GM18517 (cell line): ENCODE measurements at regions not wholly inside any gene's neighbourhood (a gene's known extent, or its start where the extent isn't known, plus 50 kb on each side); places are given as distances from the start of the nearest gene placed in this dataset.
"Not testable (repeated sequence)": the region's sequence is repeated elsewhere in the genome, so short reads cannot be mapped to it uniquely, and the experiment has no call there.

ENCODE experiments used
- ATAC-seq: cut with Tn5 transposase; IDR thresholded peaks from one replicate; pipeline ENCODE4 v1.9.1; 2021; ENCODE audit warnings: mild to moderate bottlenecking, moderate library complexity; ENCODE audit not compliant: unreplicated experiment

DNA sequence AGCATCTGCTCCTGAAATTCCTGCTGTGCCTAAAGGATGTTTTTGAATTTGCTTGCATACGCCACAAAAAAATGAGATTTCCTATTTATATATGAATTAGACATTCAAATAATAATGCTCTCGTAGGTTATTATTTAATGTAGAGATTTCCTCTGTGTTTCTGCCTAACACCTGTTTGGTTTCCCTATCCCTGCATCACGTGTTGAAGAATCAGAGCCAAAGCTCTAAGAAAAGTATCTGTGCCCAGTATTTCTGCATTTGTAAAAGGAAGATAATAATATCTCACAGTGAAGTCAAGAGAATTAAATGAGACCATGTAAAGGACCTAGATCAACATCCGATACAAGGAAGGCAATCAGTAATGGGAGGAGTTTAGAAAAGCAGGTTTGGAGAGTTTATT lies 179.5 kb downstream of the HNRNPD start:
- ATAC-seq = no peak

DNA sequence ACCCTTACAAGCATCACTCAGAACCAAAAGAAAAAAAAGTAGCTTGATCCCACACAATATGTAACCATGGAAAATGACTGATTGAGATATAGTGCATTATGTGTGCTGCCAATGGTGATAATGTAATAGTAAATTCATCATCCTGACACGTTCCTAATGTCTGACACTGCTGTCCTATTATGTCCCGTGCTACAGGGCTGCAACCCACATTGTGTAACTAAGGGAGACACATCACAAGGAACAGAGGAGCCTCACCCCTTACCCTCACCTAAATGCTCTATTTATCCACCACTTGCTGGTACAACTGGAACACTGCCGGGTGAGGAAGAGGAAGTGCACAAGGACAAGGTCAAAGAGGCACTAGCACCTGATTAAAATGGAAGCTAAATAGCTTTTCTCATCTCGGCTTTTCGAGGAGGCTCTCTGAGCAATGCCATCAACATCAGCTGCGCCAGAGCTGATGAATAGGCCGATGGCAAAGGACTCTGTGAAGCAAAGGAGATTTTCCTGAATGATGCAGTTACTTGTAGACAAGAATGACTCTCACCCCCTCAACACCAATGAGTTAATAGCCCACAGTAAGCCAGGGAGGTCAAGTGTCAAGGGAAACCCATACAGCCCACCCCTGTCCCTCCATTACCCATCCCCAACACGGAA lies 181.6 kb downstream of the HNRNPD start:
- no peak for ATAC-seq

DNA sequence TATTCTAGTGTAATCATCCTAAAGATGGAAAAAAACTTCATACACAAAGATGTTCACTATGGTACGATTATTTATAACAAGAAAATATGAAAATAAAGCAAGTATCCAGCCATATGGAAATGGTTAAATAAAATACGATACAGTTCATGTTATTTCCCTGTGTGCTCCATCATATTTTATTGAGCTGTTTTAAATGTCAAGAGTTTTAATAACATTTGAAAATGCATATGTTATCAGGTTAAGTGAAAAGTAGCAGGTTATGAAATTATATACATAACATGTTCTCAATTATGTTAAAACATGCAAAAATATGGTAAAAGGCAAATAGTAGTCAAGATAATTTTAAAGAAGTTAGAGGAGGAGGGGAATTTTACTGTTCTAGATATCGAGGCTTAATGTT lies 192.0 kb downstream of the HNRNPD start:
- ATAC-seq = no peak

DNA sequence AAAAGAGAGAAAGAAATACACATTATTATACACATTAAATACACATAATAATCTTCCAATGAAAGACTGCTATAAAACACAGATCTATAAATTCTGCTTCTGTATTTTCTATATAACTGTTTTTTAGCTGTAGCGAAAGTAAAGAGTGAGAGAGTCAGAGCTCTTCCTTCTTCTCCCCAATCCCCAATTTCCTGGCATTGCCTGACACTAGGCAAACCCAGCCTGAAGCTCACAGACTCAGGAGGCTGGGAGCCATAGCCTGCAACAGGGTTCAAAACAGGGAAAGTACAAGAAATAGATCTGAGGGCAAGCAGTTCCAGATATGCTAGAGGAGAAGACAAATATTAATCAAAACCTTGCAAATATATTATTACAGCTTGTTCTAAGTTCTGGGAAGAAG lies 201.6 kb downstream of the HNRNPD start:
- ATAC-seq = no peak

DNA sequence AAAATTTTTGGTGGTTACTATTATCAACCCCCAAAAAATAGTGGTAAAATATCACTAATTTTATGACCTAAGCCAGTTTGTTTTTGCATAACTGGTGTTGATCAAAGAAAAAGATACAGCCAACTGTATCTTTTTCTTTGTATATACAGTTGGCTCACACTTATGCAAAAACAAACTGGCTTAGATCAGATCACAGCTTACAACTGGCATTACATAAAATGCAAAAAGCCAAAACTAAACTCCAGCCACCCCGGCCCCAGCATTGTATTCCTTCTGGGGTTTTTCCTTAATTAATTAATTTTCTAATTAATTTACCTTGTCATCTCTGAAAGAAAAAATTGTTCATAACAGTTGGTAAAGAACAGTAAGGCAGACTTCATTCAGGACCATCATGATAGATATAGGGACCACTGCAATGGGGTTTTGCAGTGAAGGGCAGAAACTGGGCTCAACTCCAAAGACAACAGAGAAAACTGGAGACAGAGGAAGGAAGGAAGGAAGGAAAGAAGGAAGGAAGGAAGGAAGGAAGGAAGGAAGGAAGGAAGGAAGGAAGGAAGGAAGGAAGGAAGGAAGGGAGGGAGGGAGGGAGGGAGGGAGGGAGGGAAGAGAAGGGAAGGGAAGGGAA lies 202.1 kb downstream of the HNRNPD start:
- no peak for ATAC-seq

DNA sequence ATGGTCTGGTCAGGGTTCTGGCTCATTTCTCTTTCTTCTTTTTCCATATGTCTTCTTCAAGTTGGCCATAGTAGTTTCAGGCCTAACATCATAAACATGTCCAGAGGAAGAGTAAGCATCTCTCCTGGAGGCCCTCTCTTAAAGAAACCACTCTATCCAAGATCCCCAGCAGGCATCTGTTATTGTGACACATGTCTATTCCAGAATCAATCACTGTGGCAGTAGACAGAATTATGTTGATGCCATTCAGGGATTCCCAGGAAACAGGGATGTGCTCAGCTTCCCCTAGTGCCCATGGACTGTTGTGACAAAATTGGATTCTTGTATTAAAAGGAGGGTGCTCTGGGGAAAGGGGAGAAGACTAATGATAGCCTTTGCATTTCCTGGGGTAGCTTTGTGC lies 224.0 kb downstream of the HNRNPD start:
- no peak for ATAC-seq

DNA sequence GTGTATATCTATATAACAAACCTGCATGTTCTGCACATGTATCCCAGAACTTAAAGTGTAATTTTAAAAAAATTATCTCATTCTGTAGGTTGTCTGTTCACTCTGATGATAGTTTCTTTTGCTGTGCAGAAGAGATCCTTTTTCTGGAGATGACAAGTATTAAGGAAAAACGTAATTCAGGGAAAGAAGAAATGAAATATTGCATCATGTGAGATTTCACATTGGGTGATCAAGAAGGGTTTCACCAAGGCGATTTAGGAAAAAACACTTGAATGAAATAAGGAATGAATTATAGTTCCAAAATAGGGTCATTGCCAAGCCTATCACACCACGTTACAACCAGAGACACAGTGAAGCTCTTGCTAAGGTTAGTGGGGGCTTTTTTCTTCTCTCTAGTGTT lies 227.9 kb downstream of the HNRNPD start:
- ATAC-seq = no peak

DNA sequence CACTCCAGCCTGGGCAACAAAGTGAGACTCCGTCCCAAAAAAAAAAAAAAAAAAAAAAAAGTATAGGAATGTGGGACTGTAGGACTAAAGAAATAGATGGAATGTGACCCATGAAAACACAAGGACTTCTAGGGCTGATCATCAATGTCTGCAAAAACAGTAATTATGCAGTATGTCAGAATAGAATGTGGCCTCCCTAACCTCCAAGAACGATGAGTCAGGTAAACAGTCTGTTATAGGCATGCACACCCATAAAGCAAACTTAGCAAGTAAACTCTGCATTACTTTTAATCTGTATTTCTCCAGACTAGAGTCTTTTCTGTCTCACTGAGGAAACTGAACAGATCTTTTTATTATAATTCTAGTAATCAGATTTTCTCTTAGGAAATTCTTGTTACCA lies 233.4 kb downstream of the HNRNPD start:
- no peak for ATAC-seq

DNA sequence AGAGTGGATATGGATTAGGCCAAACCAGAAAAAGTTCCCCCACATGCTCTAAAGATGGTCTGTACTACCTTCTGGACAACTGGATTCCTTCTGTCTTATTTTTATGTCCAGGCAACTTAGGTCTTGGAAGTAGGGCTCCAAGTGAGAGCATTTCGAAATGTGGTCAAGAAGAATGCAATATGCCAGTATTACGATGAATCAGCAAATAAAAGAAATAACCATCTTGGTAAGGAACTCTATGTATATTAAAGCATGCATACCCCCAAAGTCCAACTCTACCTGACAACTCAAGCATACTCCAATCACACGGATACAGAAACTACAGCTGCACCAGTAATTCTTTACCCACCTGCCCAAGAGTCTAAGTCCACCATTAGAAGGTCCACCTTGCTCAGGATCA lies 234.5 kb downstream of the HNRNPD start:
- ATAC-seq = no peak

DNA sequence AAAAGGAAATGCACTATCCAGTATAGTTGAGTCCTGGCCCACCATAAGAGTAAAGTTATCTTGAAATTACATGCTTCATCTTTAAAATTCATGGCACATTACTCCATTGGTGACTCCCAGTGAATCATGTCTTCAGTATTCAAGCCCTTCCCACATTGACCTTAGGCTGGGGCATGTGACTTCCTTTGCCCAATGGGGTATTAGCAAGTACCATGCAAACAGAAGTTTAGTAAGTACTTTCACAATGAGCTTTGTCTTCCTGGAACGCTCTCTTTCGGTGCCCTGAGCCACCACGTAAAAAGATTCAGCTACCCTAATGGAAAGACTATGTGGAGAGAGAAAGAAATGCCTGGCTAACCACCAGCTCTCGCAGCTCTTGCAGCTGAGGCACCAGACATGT lies 235.4 kb downstream of the HNRNPD start:
- ATAC-seq = no peak

DNA sequence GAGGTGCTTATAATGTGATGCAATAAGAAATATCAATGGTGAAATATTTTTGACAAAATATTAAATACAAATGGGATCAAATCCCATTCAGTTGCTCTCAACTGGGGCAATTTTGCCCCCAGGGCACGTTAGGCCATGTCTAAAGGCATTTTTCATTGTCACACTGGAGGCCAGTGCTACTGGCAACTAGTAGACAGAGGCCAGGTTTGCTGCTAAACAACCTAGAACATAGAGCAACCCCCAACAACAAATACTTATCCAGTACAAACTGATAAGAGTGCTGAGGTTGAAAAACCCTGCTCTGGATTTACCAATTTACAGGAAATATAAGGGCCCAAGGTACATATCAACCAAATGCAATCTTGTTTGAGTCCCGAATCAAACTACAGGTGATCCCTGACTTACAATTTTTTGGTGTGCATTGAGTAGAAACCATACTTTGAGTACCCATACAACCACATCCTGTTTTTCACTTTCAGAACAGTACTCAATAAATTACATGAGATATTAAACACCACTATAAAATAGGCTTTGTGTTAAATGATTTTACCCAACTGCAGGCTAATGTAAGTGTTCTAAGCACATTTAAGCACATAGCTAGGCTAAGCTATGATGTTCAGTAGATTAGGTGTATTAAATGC lies 237.5 kb downstream of the HNRNPD start:
- ATAC-seq = no peak

DNA sequence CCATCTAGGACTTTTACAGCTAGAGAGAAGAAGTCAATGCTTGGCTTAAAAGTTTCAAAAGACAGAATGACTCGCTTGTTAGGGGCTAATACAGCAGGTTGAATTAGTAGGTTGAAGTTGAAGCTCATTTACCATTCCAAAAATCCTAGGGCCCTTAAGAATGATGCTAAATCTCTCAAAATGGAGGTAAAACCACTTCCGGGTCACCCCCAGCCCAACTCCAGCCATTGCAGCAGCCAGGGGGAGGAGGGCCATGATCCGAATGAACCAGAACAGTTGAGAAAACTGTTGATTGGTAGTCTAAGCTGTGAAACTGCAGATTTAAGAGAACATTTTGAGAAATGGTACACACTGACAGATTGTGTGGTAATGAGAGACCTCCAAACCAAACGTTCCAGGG lies 245.4 kb downstream of the HNRNPD start:
- no peak for ATAC-seq

DNA sequence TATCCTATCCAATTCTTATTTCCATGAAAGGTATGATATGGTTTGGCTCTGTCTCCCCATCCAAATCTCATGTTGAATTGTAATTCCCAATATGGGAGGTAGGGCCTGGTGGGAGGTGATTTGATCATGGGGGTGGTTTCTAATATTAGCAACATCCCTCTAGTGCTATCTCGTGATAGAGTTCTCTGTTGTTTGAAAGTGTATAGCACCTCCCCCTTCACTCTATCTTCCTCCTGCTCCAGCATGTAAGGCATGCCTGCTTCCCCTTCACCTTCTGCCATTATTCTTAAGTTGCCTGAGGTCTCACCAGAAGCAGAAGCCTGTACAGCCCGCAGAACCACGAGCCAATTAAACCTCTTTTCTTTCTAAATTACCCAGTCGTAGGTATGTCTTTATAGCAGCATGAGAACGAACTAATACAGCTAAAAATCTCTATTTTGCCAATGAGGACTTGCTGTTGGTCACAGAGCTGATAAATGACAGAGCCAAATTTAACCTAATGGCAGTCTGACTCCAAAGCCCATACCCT lies 247.2 kb downstream of the HNRNPD start:
- no peak for ATAC-seq

DNA sequence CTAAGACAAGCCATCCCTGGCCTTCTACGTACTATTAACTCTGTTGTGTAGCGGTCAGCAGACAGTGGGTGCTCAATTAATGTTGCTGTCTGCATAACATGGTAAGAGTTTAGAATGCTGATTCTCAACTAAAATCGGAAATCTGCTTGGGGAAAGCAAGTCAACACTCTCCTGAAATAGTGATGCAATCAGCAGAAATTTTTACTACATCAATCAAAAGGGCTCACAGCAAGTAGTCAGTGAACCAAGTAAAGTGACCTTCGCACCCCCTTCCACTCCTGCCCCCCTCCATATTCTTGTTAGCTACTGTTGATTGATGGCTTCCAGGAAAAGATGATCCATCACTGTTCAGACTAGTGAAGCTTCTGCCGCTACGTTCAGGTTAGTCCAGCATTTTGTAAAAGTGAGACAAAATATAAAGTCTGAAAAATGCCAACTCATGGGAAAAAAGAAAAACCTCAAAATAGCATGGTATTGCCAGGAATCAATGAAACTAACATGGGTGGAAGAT lies 247.9 kb downstream of the HNRNPD start:
- no peak for ATAC-seq

DNA sequence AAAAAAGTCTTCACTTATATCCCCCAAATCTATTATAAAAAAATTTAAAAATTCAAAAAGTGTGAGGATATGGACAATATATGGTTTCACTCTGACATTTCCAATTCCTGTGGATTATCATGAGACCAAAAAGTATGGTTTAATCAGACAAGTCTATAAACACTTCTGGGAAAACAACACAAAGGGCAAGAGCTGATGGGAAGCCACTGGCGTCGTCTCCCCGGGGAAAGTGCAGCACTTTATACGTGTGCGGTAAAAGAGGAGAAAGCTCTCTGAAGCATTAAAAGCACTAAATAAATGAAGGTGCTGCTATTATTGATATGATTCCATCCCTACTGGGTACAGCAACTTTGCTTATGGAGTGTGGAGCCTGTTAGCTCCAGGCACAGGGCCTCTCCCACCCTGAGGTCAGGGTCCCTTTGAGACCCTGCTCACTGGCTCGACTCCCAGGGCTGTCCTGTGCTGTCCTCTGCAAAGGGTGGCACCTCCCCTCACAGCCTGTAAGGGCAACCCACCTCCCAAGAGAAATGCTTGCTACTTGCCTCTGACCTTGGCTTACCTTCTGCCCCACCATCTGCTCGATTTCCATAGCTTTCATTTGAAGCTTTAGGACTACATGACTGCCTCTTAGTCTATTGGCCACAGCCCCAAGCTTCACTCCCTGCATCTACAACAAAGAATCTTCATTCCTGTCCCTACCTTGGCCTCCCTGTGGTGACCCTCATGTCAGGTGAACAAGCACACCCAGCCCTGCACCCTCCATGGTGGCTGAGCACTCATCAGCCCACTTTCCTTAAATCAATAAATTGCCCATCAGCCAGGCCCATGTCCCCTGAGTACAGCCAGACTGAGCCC lies 248.6 kb downstream of the HNRNPD start:
- no peak for ATAC-seq

DNA sequence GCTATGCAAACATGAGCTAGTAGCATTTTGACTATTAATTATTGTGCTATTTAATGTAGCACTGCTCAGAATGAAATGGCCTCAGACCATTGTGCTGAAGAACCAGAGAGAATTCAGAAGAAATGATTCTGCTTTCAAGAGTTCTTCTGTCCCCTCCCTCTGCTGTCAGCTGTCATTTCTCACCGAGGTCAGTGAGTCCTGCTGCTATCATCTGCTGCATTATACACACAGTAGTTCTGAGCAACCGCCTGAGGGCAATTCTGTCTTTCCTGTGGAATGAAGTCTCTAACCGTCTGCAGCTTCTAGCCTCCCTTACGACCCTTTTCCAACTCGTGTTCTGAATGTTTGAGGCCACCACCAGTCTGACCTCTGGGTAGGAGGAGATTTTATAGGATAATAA lies 249.4 kb downstream of the HNRNPD start:
- no peak for ATAC-seq

DNA sequence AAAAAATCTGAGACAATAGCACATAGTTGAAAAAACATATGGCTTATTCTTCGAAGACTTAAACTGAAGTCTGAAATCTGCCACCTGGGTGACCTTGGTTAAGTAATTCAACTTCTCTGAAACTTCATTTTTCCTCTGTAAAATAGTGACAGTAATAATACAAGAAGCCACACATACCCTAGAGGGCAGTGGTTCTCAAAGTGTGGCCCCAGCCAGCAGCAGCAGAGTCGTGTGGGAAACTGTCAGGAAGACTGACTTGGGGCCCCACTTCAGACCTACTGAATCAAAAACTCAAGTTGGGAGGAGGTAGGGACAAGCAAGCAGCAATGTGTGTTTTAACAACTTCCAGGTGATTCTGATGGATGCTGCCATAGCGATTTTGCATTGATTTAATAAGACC lies 249.9 kb downstream of the HNRNPD start:
- ATAC-seq = no peak

DNA sequence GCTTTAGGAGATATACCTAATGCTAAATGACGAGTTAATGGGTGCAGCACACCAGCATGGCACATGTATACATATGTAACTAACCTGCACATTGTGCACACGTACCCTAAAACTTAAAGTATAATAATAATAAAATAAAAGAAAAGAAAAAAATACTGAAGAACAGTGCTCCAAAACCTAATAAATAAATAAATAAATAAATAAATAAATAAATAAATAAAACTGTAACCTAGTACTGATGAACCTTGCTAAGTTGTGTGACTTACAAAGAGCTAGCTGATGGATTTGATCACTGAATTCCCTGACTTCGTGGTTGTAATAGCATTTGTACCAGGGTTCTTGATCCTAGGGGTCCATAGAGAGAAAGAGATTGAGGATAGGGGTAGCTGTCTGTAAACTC lies 258.6 kb downstream of the HNRNPD start:
- not testable (repeated sequence) for ATAC-seq

DNA sequence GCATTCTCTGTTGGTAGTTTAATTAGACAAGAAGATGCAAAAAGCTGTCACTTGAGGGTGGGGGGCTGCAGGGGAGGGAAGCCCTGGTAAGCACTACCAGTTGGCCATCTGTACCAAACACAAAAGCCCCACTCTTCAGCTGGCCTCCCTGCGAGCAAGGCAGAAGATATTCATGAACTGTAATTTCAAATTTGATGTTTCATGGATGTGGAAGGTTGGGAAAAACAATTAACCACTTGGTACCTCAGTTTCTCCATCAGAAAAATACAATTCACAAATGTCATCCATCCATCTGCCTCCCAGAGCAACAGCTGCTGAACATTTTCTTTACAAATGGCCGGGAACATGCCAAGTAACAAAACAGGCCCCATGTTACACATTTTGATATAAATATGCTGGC lies 265.3 kb downstream of the HNRNPD start:
- ATAC-seq = no peak

DNA sequence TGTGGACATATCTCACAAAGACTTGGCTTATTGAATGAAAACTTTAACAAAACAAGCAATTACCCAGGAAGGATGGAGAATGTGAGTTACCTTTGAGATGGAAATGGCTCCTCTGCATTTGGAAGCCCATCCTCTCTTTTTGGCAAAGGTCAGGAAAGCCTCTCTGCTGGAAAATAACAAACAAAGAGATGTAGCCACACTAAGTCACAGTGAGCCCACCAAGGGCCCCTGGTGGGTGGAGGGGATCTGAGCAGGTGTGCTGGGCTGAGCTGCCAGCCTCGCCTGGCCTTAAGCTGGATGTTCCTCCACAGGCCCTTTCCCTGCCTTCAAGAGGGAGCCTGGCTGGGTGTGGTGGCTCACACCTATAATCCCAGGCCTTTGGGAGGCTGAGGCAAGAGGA lies 269.2 kb downstream of the HNRNPD start:
- ATAC-seq = no peak

DNA sequence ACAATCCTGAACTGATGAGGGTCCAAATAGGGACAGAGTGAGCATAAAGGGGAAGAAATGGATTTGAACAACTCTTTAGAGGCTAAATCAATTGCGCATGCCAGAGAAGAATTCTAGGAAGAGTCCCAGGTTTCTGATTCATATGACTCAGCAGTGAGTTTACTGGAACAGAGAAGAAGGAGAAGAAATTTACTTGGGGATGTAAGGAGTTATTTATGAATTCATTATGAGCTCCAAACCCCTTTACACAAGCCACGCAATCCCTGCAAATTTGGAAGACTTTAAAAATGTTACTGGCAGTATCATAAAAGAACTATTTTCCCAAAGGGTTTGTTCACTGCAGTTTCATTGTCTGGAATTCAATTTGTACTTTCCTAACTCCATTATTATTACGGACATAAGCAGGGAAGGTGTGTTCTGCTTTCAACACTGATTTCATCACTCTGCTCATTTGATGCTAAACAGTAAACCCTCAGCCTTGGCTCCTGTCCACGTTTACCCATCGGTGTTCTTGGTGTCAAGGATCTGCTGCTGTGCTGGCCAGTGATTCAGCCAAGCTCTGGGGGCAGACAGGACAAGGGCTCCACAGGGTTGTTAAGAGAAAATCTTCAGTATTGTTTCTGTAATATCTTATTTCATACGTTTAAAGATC lies 273.7 kb downstream of the HNRNPD start:
- no peak for ATAC-seq
